Keratinocyte (primary cell): ENCODE measurements at regions not wholly inside any gene's neighbourhood (a gene's known extent, or its start where the extent isn't known, plus 50 kb on each side); places are given as distances from the start of the nearest gene placed in this dataset.
A peak's percentile ranks its signal among the peaks of the same experiment; 100 is the strongest.

Experiments used
- DNase-seq: peaks from one replicate; pipeline ENCODE4 v3.0.0-alpha.2; 2011; ENCODE audit warnings: low read depth, missing footprints, low spot score
- FAIRE-seq: peaks from 2 replicates; lab custom pipeline; 2011; peaks lifted over from hg19 to GRCh38; lab: Jason Lieb, UNC
- H2AFZ ChIP-seq: 2 replicates; pipeline ENCODE4 v1.6.0; 2012; ENCODE audit warnings: low read length, control low read depth, inconsistent platforms; ENCODE audit not compliant: control insufficient read depth
- H3K27ac ChIP-seq: 2 replicates; pipeline ENCODE4 v1.5.1; 2011; ENCODE audit warnings: low read length; ENCODE audit not compliant: control insufficient read depth, insufficient read depth
- H3K27me3 ChIP-seq: 3 replicates; pipeline ENCODE4 v1.6.0; 2011; ENCODE audit warnings: low read length; ENCODE audit not compliant: control insufficient read depth, insufficient read depth; ENCODE audit errors: extremely low read depth
- H3K36me3 ChIP-seq, 2 experiments: 2 replicates in 1 of 2; 3 replicates in 1 of 2; pipeline ENCODE4 v1.5.1; 2011; ENCODE audit warnings: low read length in 2 of 2, mild to moderate bottlenecking in 1 of 2; ENCODE audit not compliant: control insufficient read depth in 2 of 2, insufficient read depth in 2 of 2; ENCODE audit errors: extremely low read depth in 1 of 2
- H3K4me1 ChIP-seq: 3 replicates; pipeline ENCODE4 v1.5.1; 2011; ENCODE audit warnings: low read length; ENCODE audit not compliant: control insufficient read depth, insufficient read depth; ENCODE audit errors: extremely low read depth
- H3K4me2 ChIP-seq: 3 replicates; pipeline ENCODE4 v1.6.0; 2011; ENCODE audit warnings: low read depth, low read length; ENCODE audit not compliant: control insufficient read depth, insufficient read depth; ENCODE audit errors: extremely low read depth
- H3K4me3 ChIP-seq, 3 experiments: fragments of 200-600 bp in 1 of 3; sonication (generic) in 1 of 3; 2 replicates in 2 of 3; 3 replicates in 1 of 3; pipeline ENCODE4 v1.5.1; 2011 to 2016; ENCODE audit warnings: low read length in 3 of 3, mild to moderate bottlenecking in 3 of 3, control low read depth in 2 of 3, inconsistent platforms in 1 of 3, low read depth in 1 of 3, mixed read lengths in 1 of 3, mixed run types in 1 of 3, moderate library complexity in 1 of 3; ENCODE audit not compliant: control insufficient read depth in 2 of 3, insufficient read depth in 2 of 3; ENCODE audit errors: extremely low read depth in 1 of 3
- H3K79me2 ChIP-seq: 2 replicates; pipeline ENCODE4 v1.6.0; 2012; ENCODE audit warnings: low read length; ENCODE audit not compliant: control insufficient read depth, insufficient read depth
- H3K9ac ChIP-seq: 3 replicates; pipeline ENCODE4 v1.6.0; 2011; ENCODE audit warnings: low read length; ENCODE audit not compliant: control insufficient read depth, insufficient read depth; ENCODE audit errors: extremely low read depth
- H3K9me1 ChIP-seq: 3 replicates; pipeline ENCODE4 v1.6.0; 2011; ENCODE audit warnings: low read length; ENCODE audit not compliant: control insufficient read depth, insufficient read depth; ENCODE audit errors: extremely low read depth
- H3K9me3 ChIP-seq: 2 replicates; pipeline ENCODE4 v1.5.1; 2012; ENCODE audit warnings: low read depth, low read length; ENCODE audit not compliant: control insufficient read depth
- H4K20me1 ChIP-seq: 3 replicates; pipeline ENCODE4 v1.6.0; 2011; ENCODE audit warnings: low read length; ENCODE audit not compliant: control insufficient read depth, insufficient read depth; ENCODE audit errors: extremely low read depth
- CTCF ChIP-seq, 3 experiments: IDR thresholded peaks in 1 of 3; conservative IDR thresholded peaks in 1 of 3; optimal IDR thresholded peaks in 1 of 3; 2 replicates in 2 of 3; 3 replicates in 1 of 3; pipeline versions ENCODE3 to v1.5.1; 2011; ENCODE audit warnings: low read length in 3 of 3, mild to moderate bottlenecking in 3 of 3, moderate library complexity in 2 of 3, control low read depth in 1 of 3, inconsistent platforms in 1 of 3; ENCODE audit not compliant: insufficient read depth in 2 of 3; ENCODE audit errors: extremely low read depth in 1 of 3
- EZH2 ChIP-seq: IDR thresholded peaks from one replicate; pipeline ENCODE4 v1.6.1; 2012; ENCODE audit warnings: inconsistent platforms, mild to moderate bottlenecking, low read length, moderate library complexity
- dilution Hi-C: fragments of 300-500 bp; cut with MboI; formaldehyde crosslinking; loops from one replicate; pipeline ENCODE4 v1.7.0; 2020; ENCODE audit warnings: low sequenced_read_pairs; ENCODE audit not compliant: extremely low pct_ligation_motif_present

GRCh38 chr9:99431103-99431502 lies 209.0 kb downstream of the SEC61B start:
- no peak overlapping the region for H3K9ac ChIP-seq
- no peaks in the 10 kb centered on the region for H3K9me1 ChIP-seq
- no peak for TF ChIP-seq CTCF (optimal IDR thresholded peaks at IDR 0.05 in 1 of 3, IDR thresholded peaks at IDR 0.05 in 1 of 3, conservative IDR thresholded peaks at IDR 0.05 in 1 of 3; ENCODE audit: extremely low read depth in 1 of 3, insufficient read depth in 2 of 3, low read length in 3 of 3)
- TF ChIP-seq EZH2, result no peak
- peak; percentile 76 for FAIRE-seq
- no peak overlapping the region for H2AFZ ChIP-seq
- no peak overlapping the region for H3K4me3 ChIP-seq
- dilution Hi-C loops, result no loop called here
- no peaks in the 10 kb centered on the region for H3K27me3 ChIP-seq
- H3K36me3 ChIP-seq, result no peaks in the 10 kb centered on the region
- H3K4me1 ChIP-seq, result peaks cover 22% of the 10 kb centered on the region
- H3K27ac ChIP-seq, result no peak overlapping the region
- H3K79me2 ChIP-seq, result no peaks in the 10 kb centered on the region
- no peak overlapping the region for H3K4me2 ChIP-seq
- DNase-seq, result no peak
- H4K20me1 ChIP-seq, result no peaks in the 10 kb centered on the region
- H3K9me3 ChIP-seq, result no peaks in the 10 kb centered on the region

GRCh38 chr9:99432075-99432474 lies 210.0 kb downstream of the SEC61B start:
- Histone ChIP-seq H3K36me3 (no peaks in the 10 kb centered on the region), H3K27ac (no peak overlapping the region), H3K4me3 (no peak overlapping the region), H3K9me3 (no peaks in the 10 kb centered on the region), H3K79me2 (no peaks in the 10 kb centered on the region), H2AFZ (no peak overlapping the region), H3K4me2 (no peak overlapping the region), H3K27me3 (no peaks in the 10 kb centered on the region), H3K4me1 (peaks cover 22% of the 10 kb centered on the region), H3K9me1 (no peaks in the 10 kb centered on the region), H3K9ac (no peak overlapping the region), H4K20me1 (no peaks in the 10 kb centered on the region)
- dilution Hi-C loops, result no loop called here
- DNase-seq, result no peak
- TF ChIP-seq CTCF (optimal IDR thresholded peaks at IDR 0.05 in 1 of 3, IDR thresholded peaks at IDR 0.05 in 1 of 3, conservative IDR thresholded peaks at IDR 0.05 in 1 of 3; ENCODE audit: extremely low read depth in 1 of 3, insufficient read depth in 2 of 3, low read length in 3 of 3) (no peak), EZH2 (no peak)
- FAIRE-seq, result no peak
